ENCODE measurements at regions not wholly inside any gene's neighbourhood (a gene's known extent, or its start where the extent isn't known, plus 50 kb on each side); places are given as distances from the start of the nearest gene placed in this dataset.
"Not testable (repeated sequence)": the region's sequence is repeated elsewhere in the genome, so short reads cannot be mapped to it uniquely, and the experiment has no call there.

DNA sequence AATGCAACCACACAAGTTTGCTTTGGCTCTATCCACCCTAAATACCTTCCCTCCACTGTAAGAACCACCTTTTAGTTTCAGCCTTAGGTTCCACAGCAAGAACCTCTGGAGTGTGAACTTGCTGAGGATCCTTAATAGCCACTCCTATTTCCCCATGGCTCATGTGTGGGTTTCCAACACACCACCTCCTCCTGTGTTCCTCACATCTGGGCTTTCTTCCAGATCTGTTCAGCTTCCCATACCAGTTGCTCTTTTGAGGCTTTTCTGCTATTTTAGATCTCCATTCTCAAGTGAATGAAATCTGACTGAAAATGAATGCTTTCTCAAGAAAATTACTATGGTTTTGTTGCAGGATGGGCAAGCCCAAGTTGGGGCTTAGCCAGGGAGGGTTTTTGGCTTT, 104.8 kb upstream of the MIR17HG start:
- Mint-ChIP-seq H3K4me3 (no peak overlapping the region), H3K27ac (no peak overlapping the region), H3K27me3 (no peaks in the 10 kb centered on the region), H3K9me3 (peaks cover 8% of the 10 kb centered on the region), H3K4me1 (ENCODE audit: unreplicated experiment) (peaks cover 2% of the 10 kb centered on the region), H3K36me3 (no peaks in the 10 kb centered on the region)
- DNase-seq (ENCODE audit: extremely low spot score, unreplicated experiment) = no peak
- no peak for TF ChIP-seq CTCF (conservative IDR thresholded peaks at IDR 0.05)

DNA sequence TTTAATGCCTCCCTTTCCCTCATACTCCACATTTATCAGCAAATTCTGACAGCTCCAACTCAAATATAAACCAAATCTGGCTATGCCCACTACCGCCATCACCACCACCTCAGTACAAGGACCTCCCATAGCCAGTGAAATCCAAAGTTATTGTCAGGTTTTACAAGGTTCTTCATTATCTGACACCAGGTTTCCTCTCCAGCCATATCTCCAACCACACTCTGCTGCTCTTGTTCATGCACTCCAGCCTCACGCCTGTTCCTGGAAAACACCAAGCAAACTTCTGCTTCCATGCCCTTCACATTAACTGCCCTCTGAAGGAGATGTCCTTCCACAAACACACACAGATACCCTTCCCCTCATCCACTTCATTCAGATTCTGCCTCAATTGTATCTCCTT, 102.2 kb upstream of the MIR17HG start:
- Mint-ChIP-seq H3K27me3 (no peaks in the 10 kb centered on the region), H3K36me3 (no peaks in the 10 kb centered on the region), H3K4me3 (no peak overlapping the region), H3K9me3 (peaks cover 8% of the 10 kb centered on the region), H3K27ac (no peak overlapping the region), H3K4me1 (ENCODE audit: unreplicated experiment) (peaks cover 4% of the 10 kb centered on the region)
- no peak for DNase-seq (ENCODE audit: extremely low spot score, unreplicated experiment)
- TF ChIP-seq CTCF (conservative IDR thresholded peaks at IDR 0.05) = no peak

GRCh38 chr13:91247768-91248167, 99.7 kb upstream of the MIR17HG start:
- no peak for DNase-seq (ENCODE audit: extremely low spot score, unreplicated experiment)
- Mint-ChIP-seq H3K27me3 (no peaks in the 10 kb centered on the region), H3K36me3 (no peaks in the 10 kb centered on the region), H3K27ac (no peak overlapping the region), H3K4me1 (ENCODE audit: unreplicated experiment) (peaks cover 4% of the 10 kb centered on the region), H3K4me3 (no peak overlapping the region), H3K9me3 (peaks cover 3% of the 10 kb centered on the region)
- TF ChIP-seq CTCF (conservative IDR thresholded peaks at IDR 0.05) = peak; percentile 82

DNA sequence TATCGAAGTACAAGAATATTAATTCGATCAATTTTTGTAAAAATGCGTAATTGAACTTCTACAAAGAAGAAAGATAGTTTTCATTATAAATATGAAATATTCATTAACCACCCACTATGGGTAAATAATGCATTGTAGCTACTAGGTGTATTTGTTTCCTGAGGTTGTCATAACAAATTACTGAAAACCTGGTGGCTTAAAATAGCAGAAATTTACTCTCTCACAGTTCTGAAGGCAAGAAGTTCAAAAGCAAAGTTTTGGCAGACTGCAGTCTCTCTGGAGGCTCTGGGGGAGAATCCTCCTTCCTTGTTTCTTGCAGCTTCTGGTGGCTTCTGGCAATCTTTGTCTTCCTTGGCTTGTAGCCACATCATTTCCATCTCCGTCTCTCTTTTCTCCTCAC, 99.2 kb upstream of the MIR17HG start:
- Mint-ChIP-seq H3K4me1 (ENCODE audit: unreplicated experiment) (peaks cover 4% of the 10 kb centered on the region), H3K9me3 (no peaks in the 10 kb centered on the region), H3K4me3 (no peak overlapping the region), H3K27ac (no peak overlapping the region), H3K27me3 (no peaks in the 10 kb centered on the region), H3K36me3 (no peaks in the 10 kb centered on the region)
- no peak for DNase-seq (ENCODE audit: extremely low spot score, unreplicated experiment)
- TF ChIP-seq CTCF (conservative IDR thresholded peaks at IDR 0.05) = no peak

GRCh38 chr13:91249370-91249769, 98.1 kb upstream of the MIR17HG start:
- Mint-ChIP-seq H3K36me3 (no peaks in the 10 kb centered on the region), H3K4me1 (ENCODE audit: unreplicated experiment) (peaks cover 4% of the 10 kb centered on the region), H3K9me3 (no peaks in the 10 kb centered on the region), H3K27ac (no peak overlapping the region), H3K4me3 (no peak overlapping the region), H3K27me3 (no peaks in the 10 kb centered on the region)
- DNase-seq (ENCODE audit: extremely low spot score, unreplicated experiment) = no peak
- no peak for TF ChIP-seq CTCF (conservative IDR thresholded peaks at IDR 0.05)

DNA sequence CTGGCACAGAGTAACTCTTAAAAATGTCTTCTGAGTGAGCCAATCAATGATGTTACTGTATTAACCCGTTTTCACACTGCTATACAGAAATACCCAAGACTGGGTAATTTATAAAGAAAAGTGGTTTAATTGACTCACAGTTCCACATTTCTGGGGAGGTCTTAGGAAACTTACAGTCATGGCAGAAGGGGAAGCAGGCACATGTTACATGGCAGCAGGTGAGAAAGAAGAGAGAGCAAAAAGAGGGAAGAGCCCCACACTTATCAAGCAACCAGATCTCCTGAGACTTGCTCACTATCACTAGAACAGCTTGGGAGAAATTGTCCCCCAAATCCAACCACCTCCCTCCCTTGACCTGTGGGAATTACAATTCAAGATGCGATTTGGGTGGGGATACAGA, 97.6 kb upstream of the MIR17HG start:
- H3K9me3 Mint-ChIP-seq = no peaks in the 10 kb centered on the region
- no peak for TF ChIP-seq CTCF (conservative IDR thresholded peaks at IDR 0.05)
- H3K27ac Mint-ChIP-seq = no peak overlapping the region
- no peak for DNase-seq (ENCODE audit: extremely low spot score, unreplicated experiment)
- no peaks in the 10 kb centered on the region for H3K27me3 Mint-ChIP-seq
- no peak overlapping the region for H3K4me3 Mint-ChIP-seq
- peaks cover 4% of the 10 kb centered on the region for H3K4me1 Mint-ChIP-seq (ENCODE audit: unreplicated experiment)
- H3K36me3 Mint-ChIP-seq = no peaks in the 10 kb centered on the region

GRCh38 chr13:91251573-91251972, 95.9 kb upstream of the MIR17HG start:
- not testable (repeated sequence) for H3K27me3 Mint-ChIP-seq; H3K4me3 Mint-ChIP-seq; H3K9me3 Mint-ChIP-seq; H3K27ac Mint-ChIP-seq; H3K36me3 Mint-ChIP-seq; DNase-seq (ENCODE audit: extremely low spot score, unreplicated experiment); H3K4me1 Mint-ChIP-seq (ENCODE audit: unreplicated experiment)

Data from type B pancreatic cell (in vitro differentiated cells).